Left lung (tissue), 4 donors: ENCODE measurements at regions not wholly inside any gene's neighbourhood (a gene's known extent, or its start where the extent isn't known, plus 50 kb on each side); places are given as distances from the start of the nearest gene placed in this dataset.
"Not testable (repeated sequence)": the region's sequence is repeated elsewhere in the genome, so short reads cannot be mapped to it uniquely, and the experiment has no call there.

Experiments used
- ATAC-seq: fragments of 200-7000 bp; cut with Tn5 transposase; one replicate; pipeline ENCODE4 v1.9.1; 2020; ENCODE audit warnings: moderate library complexity
- DNase-seq, 4 donors: peaks; one replicate each; pipeline ENCODE4 v3.0.0-alpha.2; 2013 to 2020
- H3K27ac ChIP-seq, 2 donors: fragments of 200-600 bp; sonication (generic) in 1 of 2; one replicate each; pipeline versions ENCODE4 v1.5.0 to v1.8.0; 2020 to 2021
- H3K27me3 ChIP-seq, 2 donors: fragments of 200-600 bp; sonication (generic) in 1 of 2; one replicate each; pipeline versions ENCODE4 v1.5.0 to v1.8.0; 2020 to 2021
- H3K36me3 ChIP-seq, 2 donors: fragments of 200-600 bp; sonication (generic) in 1 of 2; one replicate each; pipeline versions ENCODE4 v1.5.0 to v1.8.0; 2020 to 2021
- H3K4me1 ChIP-seq, 2 donors: fragments of 200-600 bp; one replicate each; pipeline ENCODE4 v1.8.0; 2021
- H3K4me3 ChIP-seq, 2 donors: fragments of 200-600 bp; sonication (generic) in 1 of 2; one replicate each; pipeline versions ENCODE4 v1.5.0 to v1.8.0; 2020 to 2021; ENCODE audit warnings: mild to moderate bottlenecking in 1 of 2
- H3K9me3 ChIP-seq, 2 donors: fragments of 200-600 bp; sonication (generic) in 1 of 2; one replicate each; pipeline versions ENCODE4 v1.5.0 to v1.8.0; 2020 to 2021
- CTCF ChIP-seq, 2 donors: fragments of 200-600 bp; sonication (generic) in 1 of 2; IDR thresholded peaks; one replicate each; pipeline versions ENCODE4 v1.5.0 to v1.8.0; 2021; ENCODE audit warnings: antibody characterized with exemption in 2 of 2
- intact Hi-C, 2 donors: fragments of 100-400 bp; cut with DNase I; formaldehyde crosslinking; loops; one replicate each; pipeline versions ENCODE4 v1.11.2 to v1.14.2; 2022
- donor health status: DM: no; HTN: yes; CAD: no.
- donor health status: DM: no; HTN: no; CAD: no.

- ATAC-seq (no peak), DNase-seq (no peak)
- Histone ChIP-seq H3K27ac (no peak overlapping the region), H3K36me3 (no peaks in the 10 kb centered on the region), H3K4me3 (no peak overlapping the region), H3K4me1 (no peaks in the 10 kb centered on the region), H3K9me3 (peaks cover 0 to 8% of the 10 kb centered on the region in 2 donors), H3K27me3 (no peaks in the 10 kb centered on the region)
- no peak for TF ChIP-seq CTCF (IDR thresholded peaks at IDR 0.05)
- intact Hi-C loops, result no loop called here
Measured at GRCh38 chr7:13130321-13130720, 442.9 kb downstream of the ARL4A start.

GRCh38 chr7:13130906-13131305 is 443.5 kb downstream of the ARL4A start:
- DNase-seq, H3K9me3 ChIP-seq, H3K4me3 ChIP-seq, H3K27ac ChIP-seq, H3K27me3 ChIP-seq, ATAC-seq, H3K4me1 ChIP-seq, H3K36me3 ChIP-seq, intact Hi-C loops: not testable (repeated sequence)

- H3K4me3 ChIP-seq, result no peak overlapping the region
- no peak overlapping the region for H3K27ac ChIP-seq
- intact Hi-C loops, result no loop called here
- peaks cover 0 to 6% of the 10 kb centered on the region in 2 donors for H3K9me3 ChIP-seq
- ATAC-seq (no peak), DNase-seq (no peak)
- H3K36me3 ChIP-seq, result no peaks in the 10 kb centered on the region
- no peaks in the 10 kb centered on the region for H3K27me3 ChIP-seq
- TF ChIP-seq CTCF (IDR thresholded peaks at IDR 0.05), result no peak
- no peaks in the 10 kb centered on the region for H3K4me1 ChIP-seq
Measured at GRCh38 chr7:13132314-13132713, 444.9 kb downstream of the ARL4A start.

GRCh38 chr7:13136345-13136744 is 448.9 kb downstream of the ARL4A start:
- intact Hi-C loops, H3K4me1 ChIP-seq, H3K27me3 ChIP-seq, ATAC-seq, H3K9me3 ChIP-seq, H3K36me3 ChIP-seq, H3K27ac ChIP-seq, H3K4me3 ChIP-seq, DNase-seq: not testable (repeated sequence)

- intact Hi-C loops, result no loop called here
- Histone ChIP-seq H3K4me1 (no peaks in the 10 kb centered on the region), H3K27ac (no peak overlapping the region), H3K4me3 (no peak overlapping the region), H3K27me3 (no peaks in the 10 kb centered on the region), H3K9me3 (peaks cover 0 to 10% of the 10 kb centered on the region in 2 donors), H3K36me3 (no peaks in the 10 kb centered on the region)
- no peak for TF ChIP-seq CTCF (IDR thresholded peaks at IDR 0.05)
- no peak for DNase-seq
- no peak for ATAC-seq
Measured at GRCh38 chr7:13139436-13139835, 452.0 kb downstream of the ARL4A start.

GRCh38 chr7:13144673-13145072 is 457.2 kb downstream of the ARL4A start:
- DNase-seq, result peak in 2 of 4 donors; percentile 53 to 67

More at GRCh38 chr7:13144673-13145072, 457.2 kb downstream of the ARL4A start:
- H3K27ac ChIP-seq, result no peak overlapping the region
- no peak overlapping the region for H3K4me3 ChIP-seq
- H3K36me3 ChIP-seq, result no peaks in the 10 kb centered on the region
- intact Hi-C loops, result no loop called here
- H3K4me1 ChIP-seq, result no peaks in the 10 kb centered on the region
- ATAC-seq, result no peak
- no peak for TF ChIP-seq CTCF (IDR thresholded peaks at IDR 0.05)
- H3K27me3 ChIP-seq, result no peaks in the 10 kb centered on the region
- H3K9me3 ChIP-seq, result no peaks in the 10 kb centered on the region
